GM12878 (cell line): ENCODE measurements at regions not wholly inside any gene's neighbourhood (a gene's known extent, or its start where the extent isn't known, plus 50 kb on each side); places are given as distances from the start of the nearest gene placed in this dataset.

Experiments used
- ATAC-seq: fragments of 200-7000 bp; cut with Tn5 transposase; 3 replicates; pipeline ENCODE4 v1.9.1; 2020; ENCODE audit warnings: mild to moderate bottlenecking, moderate library complexity
- BruUV-seq: library from RNA; stranded (reverse); fragments of 400-500 nt; replicated peaks from 2 replicates; lab custom pipeline; 2021; lab: Mats Ljungman, UMichigan
- CTCF ChIA-PET: fragments of 300-600 bp; sonication (Branson Sonifier 250); formaldehyde crosslinking; extraction: SDS; loops from one replicate; lab custom pipeline; 2021; ENCODE audit warnings: inconsistent platforms; lab: Yijun Ruan, JAX
- POLR2A ChIA-PET: fragments of 350-600 bp; formaldehyde crosslinking; extraction: SDS; loops from one replicate; lab custom pipeline; 2021; ENCODE audit warnings: inconsistent platforms; lab: Charles Lee
- RAD21 ChIA-PET: fragments of 300-600 bp; sonication (Branson Sonifier 250); formaldehyde crosslinking; loops from one replicate; lab custom pipeline; 2023; ENCODE audit warnings: antibody characterized with exemption; ENCODE audit not compliant: unreplicated experiment; lab: Charles Lee
- SMC1A ChIA-PET: fragments of 300-600 bp; sonication (Branson Sonifier 250); formaldehyde crosslinking; loops from one replicate; lab custom pipeline; 2023; ENCODE audit not compliant: unreplicated experiment, uncharacterized antibody; lab: Charles Lee
- DNase-seq: peaks from one replicate; pipeline ENCODE4 v3.0.0-alpha.2; 2011; ENCODE audit warnings: low read depth, low spot score
- FAIRE-seq: peaks from 3 replicates; lab custom pipeline; 2011; peaks lifted over from hg19 to GRCh38; lab: Jason Lieb, UNC
- H2AFZ ChIP-seq: 2 replicates; pipeline ENCODE4 v1.6.0; 2011; ENCODE audit warnings: low read depth, low read length, control low read depth; ENCODE audit not compliant: control insufficient read depth
- H3K27ac ChIP-seq: 2 replicates; pipeline ENCODE4 v1.5.1; 2011; ENCODE audit warnings: control low read depth; ENCODE audit not compliant: control insufficient read depth, insufficient read depth
- H3K27me3 ChIP-seq, 2 experiments: replicated peaks in 1 of 2; 2 replicates each; pipeline versions ENCODE4 v1.6.0 to v1.6.1; 2011; ENCODE audit warnings: low read length in 1 of 2; ENCODE audit not compliant: control insufficient read depth in 2 of 2, insufficient read depth in 2 of 2
- H3K36me3 ChIP-seq, 2 experiments: 2 replicates each; pipeline ENCODE4 v1.5.1; 2011; ENCODE audit warnings: low read length in 1 of 2; ENCODE audit not compliant: control insufficient read depth in 2 of 2, insufficient read depth in 2 of 2
- H3K4me1 ChIP-seq: 2 replicates; pipeline ENCODE4 v1.6.1; 2011; ENCODE audit warnings: mild to moderate bottlenecking, low read length, moderate library complexity, mixed read lengths; ENCODE audit not compliant: control insufficient read depth, insufficient read depth
- H3K4me2 ChIP-seq: 2 replicates; pipeline ENCODE4 v1.6.0; 2011; ENCODE audit warnings: control low read depth; ENCODE audit not compliant: control insufficient read depth, insufficient read depth
- H3K4me3 ChIP-seq: fragments of 200-600 bp; sonication (generic); 2 replicates; pipeline ENCODE4 v1.5.1; 2016
- H3K79me2 ChIP-seq: 2 replicates; pipeline ENCODE4 v1.6.0; 2011; ENCODE audit warnings: low read length; ENCODE audit not compliant: control insufficient read depth, insufficient read depth
- H3K9ac ChIP-seq: 2 replicates; pipeline ENCODE4 v1.8.0; 2011; ENCODE audit warnings: low read length, control low read depth, mixed read lengths; ENCODE audit not compliant: control insufficient read depth, insufficient read depth
- H3K9me3 ChIP-seq: replicated peaks from 3 replicates; pipeline ENCODE4 v1.5.1; 2011; ENCODE audit warnings: mild to moderate bottlenecking, low read length; ENCODE audit not compliant: control insufficient read depth, insufficient read depth
- H4K20me1 ChIP-seq: 2 replicates; pipeline ENCODE4 v1.6.0; 2011; ENCODE audit not compliant: control insufficient read depth, insufficient read depth
- E2F8 ChIP-seq: fragments of 450-650 bp; IDR thresholded peaks from 2 replicates; pipeline ENCODE4 v1.6.1; 2018; ENCODE audit warnings: mild to moderate bottlenecking, low read depth, moderate library complexity; ENCODE audit not compliant: partially characterized antibody
- EP300 ChIP-seq, 2 experiments: fragments of 150-350 bp in 1 of 2; IDR thresholded peaks; 2 replicates each; pipeline ENCODE4 v1.6.1; 2011 to 2012; ENCODE audit warnings: low read depth in 2 of 2, low read length in 2 of 2, borderline replicate concordance in 1 of 2, improper control_type of control experiment in 1 of 2, inconsistent platforms in 1 of 2; ENCODE audit not compliant: control insufficient read depth in 1 of 2
- MYC ChIP-seq: IDR thresholded peaks from 2 replicates; pipeline ENCODE4 v1.6.1; 2011; ENCODE audit warnings: mild to moderate bottlenecking, low read length, moderate library complexity, inconsistent platforms; ENCODE audit not compliant: insufficient read depth, insufficient replicate concordance, insufficient read length, severe bottlenecking
- STAT1 ChIP-seq: fragments of 450-650 bp; conservative IDR thresholded peaks from 2 replicates; pipeline ENCODE4 v1.6.1; 2014; ENCODE audit warnings: antibody characterized with exemption, mild to moderate bottlenecking
- TAF1 ChIP-seq: IDR thresholded peaks from 2 replicates; pipeline ENCODE4 v1.6.1; 2011; ENCODE audit warnings: mild to moderate bottlenecking, low read depth, low read length, borderline replicate concordance
- WGBS: methylation state at CpG from one replicate; pipeline ENCODE4 v1.1.6; 2016; ENCODE audit warnings: low lambda C conversion rate; ENCODE audit not compliant: insufficient replicate concordance, insufficient coverage; ENCODE audit errors: missing lambda C conversion rate; 5-methylcytosine and 5-hydroxymethylcytosine counted together
- in situ Hi-C: fragments of 300-500 bp; cut with MboI; formaldehyde crosslinking; loops from 9 replicates; pipeline ENCODE4 v1.14.3; 2018; ENCODE audit warnings: mixed read lengths
- intact Hi-C: fragments of 100-400 bp; cut with micrococcal nuclease; formaldehyde crosslinking; loops from one replicate; pipeline ENCODE4 v1.14.2; 2022; ENCODE audit not compliant: unreplicated experiment
- TF ChIP-seq, protein P1 (sequence below): fragments of 450-650 bp; IDR thresholded peaks from 2 replicates; pipeline ENCODE4 v1.6.1; 2017; ENCODE audit warnings: mild to moderate bottlenecking, low read depth, inconsistent platforms; ENCODE audit not compliant: poor library complexity, severe bottlenecking
- TF ChIP-seq, protein P2 (sequence below): IDR thresholded peaks from 2 replicates; pipeline ENCODE4 v1.6.1; 2012; ENCODE audit warnings: mild to moderate bottlenecking, low read depth, low read length

DNA sequence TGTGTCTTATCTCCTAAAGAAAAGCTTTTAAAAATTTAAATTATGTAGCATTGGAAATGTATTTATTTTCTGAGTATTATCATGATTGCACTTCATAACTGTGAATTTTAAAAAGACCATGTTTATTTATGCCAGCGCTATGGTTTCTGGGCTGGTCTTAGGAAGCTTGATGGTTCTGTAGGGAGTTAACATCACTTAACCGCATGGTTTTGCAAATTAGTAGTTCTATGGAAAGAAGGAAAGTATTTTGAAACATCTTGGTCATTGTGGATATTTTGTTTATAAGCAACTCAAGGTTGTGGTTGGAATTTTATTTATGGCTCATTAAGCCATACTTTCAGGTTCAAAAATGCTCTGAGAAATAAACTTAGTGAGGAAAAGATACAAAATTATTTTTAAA is 549.4 kb downstream of the STK39 start (continued):
- TF ChIP-seq STAT1: no peak

- no peak for FAIRE-seq
- DNase-seq: no peak
- H3K79me2 ChIP-seq: no peaks in the 10 kb centered on the region
- ChIA-PET CTCF (no interaction called here), POLR2A (no interaction called here), RAD21 (no interaction called here), SMC1A (interaction anchor here (0.9 to 1.1 kb wide), 2 partner anchors 9 to 10 kb away, joined by 3 to 4 read pairs; no protein-coding TSS in a partner anchor)
- no peaks in the 10 kb centered on the region for H3K4me1 ChIP-seq
- no peaks in the 10 kb centered on the region for H3K27me3 ChIP-seq
- H3K9ac ChIP-seq: no peak overlapping the region
- TF ChIP-seq TAF1 (no peak), E2F8 (no peak), EP300 (IDR thresholded peaks at IDR 0.05; ENCODE audit: borderline replicate concordance in 1 of 2, control insufficient read depth in 1 of 2, low read depth in 2 of 2, low read length in 2 of 2) (no peak), MYC (no peak)
- TF ChIP-seq, protein P1, sequence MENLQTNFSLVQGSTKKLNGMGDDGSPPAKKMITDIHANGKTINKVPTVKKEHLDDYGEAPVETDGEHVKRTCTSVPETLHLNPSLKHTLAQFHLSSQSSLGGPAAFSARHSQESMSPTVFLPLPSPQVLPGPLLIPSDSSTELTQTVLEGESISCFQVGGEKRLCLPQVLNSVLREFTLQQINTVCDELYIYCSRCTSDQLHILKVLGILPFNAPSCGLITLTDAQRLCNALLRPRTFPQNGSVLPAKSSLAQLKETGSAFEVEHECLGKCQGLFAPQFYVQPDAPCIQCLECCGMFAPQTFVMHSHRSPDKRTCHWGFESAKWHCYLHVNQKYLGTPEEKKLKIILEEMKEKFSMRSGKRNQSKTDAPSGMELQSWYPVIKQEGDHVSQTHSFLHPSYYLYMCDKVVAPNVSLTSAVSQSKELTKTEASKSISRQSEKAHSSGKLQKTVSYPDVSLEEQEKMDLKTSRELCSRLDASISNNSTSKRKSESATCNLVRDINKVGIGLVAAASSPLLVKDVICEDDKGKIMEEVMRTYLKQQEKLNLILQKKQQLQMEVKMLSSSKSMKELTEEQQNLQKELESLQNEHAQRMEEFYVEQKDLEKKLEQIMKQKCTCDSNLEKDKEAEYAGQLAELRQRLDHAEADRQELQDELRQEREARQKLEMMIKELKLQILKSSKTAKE: no peak
- TF ChIP-seq, protein P2, sequence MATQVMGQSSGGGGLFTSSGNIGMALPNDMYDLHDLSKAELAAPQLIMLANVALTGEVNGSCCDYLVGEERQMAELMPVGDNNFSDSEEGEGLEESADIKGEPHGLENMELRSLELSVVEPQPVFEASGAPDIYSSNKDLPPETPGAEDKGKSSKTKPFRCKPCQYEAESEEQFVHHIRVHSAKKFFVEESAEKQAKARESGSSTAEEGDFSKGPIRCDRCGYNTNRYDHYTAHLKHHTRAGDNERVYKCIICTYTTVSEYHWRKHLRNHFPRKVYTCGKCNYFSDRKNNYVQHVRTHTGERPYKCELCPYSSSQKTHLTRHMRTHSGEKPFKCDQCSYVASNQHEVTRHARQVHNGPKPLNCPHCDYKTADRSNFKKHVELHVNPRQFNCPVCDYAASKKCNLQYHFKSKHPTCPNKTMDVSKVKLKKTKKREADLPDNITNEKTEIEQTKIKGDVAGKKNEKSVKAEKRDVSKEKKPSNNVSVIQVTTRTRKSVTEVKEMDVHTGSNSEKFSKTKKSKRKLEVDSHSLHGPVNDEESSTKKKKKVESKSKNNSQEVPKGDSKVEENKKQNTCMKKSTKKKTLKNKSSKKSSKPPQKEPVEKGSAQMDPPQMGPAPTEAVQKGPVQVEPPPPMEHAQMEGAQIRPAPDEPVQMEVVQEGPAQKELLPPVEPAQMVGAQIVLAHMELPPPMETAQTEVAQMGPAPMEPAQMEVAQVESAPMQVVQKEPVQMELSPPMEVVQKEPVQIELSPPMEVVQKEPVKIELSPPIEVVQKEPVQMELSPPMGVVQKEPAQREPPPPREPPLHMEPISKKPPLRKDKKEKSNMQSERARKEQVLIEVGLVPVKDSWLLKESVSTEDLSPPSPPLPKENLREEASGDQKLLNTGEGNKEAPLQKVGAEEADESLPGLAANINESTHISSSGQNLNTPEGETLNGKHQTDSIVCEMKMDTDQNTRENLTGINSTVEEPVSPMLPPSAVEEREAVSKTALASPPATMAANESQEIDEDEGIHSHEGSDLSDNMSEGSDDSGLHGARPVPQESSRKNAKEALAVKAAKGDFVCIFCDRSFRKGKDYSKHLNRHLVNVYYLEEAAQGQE: no peak
- WGBS: 0% methylated on average over 1 of the region's 1 CpG
- H3K4me2 ChIP-seq: no peak overlapping the region
- H4K20me1 ChIP-seq: no peaks in the 10 kb centered on the region
- intact Hi-C loops: no loop called here
- no peak for ATAC-seq
- no TSS peak for BruUV-seq
- H3K4me3 ChIP-seq: no peak overlapping the region
- no peaks in the 10 kb centered on the region for H3K9me3 ChIP-seq
- no peaks in the 10 kb centered on the region for H3K36me3 ChIP-seq
- H3K27ac ChIP-seq: no peak overlapping the region
- in situ Hi-C loops: no loop called here
- H2AFZ ChIP-seq: no peak overlapping the region
Measured at GRCh38 chr2:167697194-167697593, 550.2 kb downstream of the STK39 start.
